Lung (tissue), 11 donors: ENCODE measurements at regions not wholly inside any gene's neighbourhood (a gene's known extent, or its start where the extent isn't known, plus 50 kb on each side); places are given as distances from the start of the nearest gene placed in this dataset.

Source experiments
- ATAC-seq: fragments of 200-7000 bp; cut with Tn5 transposase; one replicate; pipeline ENCODE4 v1.9.1; 2020; ENCODE audit warnings: moderate number of reproducible peaks; ENCODE audit not compliant: insufficient read depth, low FRiP score
- DNase-seq, 3 donors: peaks; one replicate each; pipeline ENCODE4 v3.0.0-alpha.2; 2013 to 2017
- H3K27ac ChIP-seq, 2 donors: one replicate each; pipeline ENCODE4 v1.5.1; 2013; ENCODE audit warnings: mild to moderate bottlenecking in 2 of 2, moderate library complexity in 2 of 2, control low read depth in 1 of 2, inconsistent platforms in 1 of 2, low read depth in 1 of 2, low read length in 1 of 2
- H3K27me3 ChIP-seq, 3 donors: one replicate each; pipeline ENCODE4 v1.5.1; 2013; ENCODE audit warnings: low read length in 2 of 3; ENCODE audit not compliant: control insufficient read depth in 3 of 3, insufficient read depth in 3 of 3
- H3K36me3 ChIP-seq, 4 donors: one replicate each; pipeline ENCODE4 v1.5.1; 2013; ENCODE audit warnings: low read length in 4 of 4, mild to moderate bottlenecking in 1 of 4, moderate library complexity in 1 of 4; ENCODE audit not compliant: control insufficient read depth in 4 of 4, insufficient read depth in 4 of 4
- H3K4me1 ChIP-seq, 5 donors: one replicate each; pipeline ENCODE4 v1.5.1; 2013; ENCODE audit warnings: low read length in 5 of 5, mild to moderate bottlenecking in 2 of 5, moderate library complexity in 1 of 5; ENCODE audit not compliant: control insufficient read depth in 5 of 5, insufficient read depth in 5 of 5
- H3K4me3 ChIP-seq: one replicate; pipeline ENCODE4 v1.5.1; 2013; ENCODE audit warnings: mild to moderate bottlenecking, control low read depth, moderate library complexity
- H3K9ac ChIP-seq, 2 donors: one replicate each; pipeline ENCODE4 v1.5.1; 2013; ENCODE audit warnings: low read length in 2 of 2, control low read depth in 1 of 2; ENCODE audit not compliant: insufficient read depth in 1 of 2
- H3K9me3 ChIP-seq, 4 donors: one replicate each; pipeline ENCODE4 v1.5.1; 2013; ENCODE audit warnings: low read length in 3 of 4, mild to moderate bottlenecking in 1 of 4, moderate library complexity in 1 of 4; ENCODE audit not compliant: control insufficient read depth in 4 of 4, insufficient read depth in 3 of 4
- whole genome bisulfite sequencing, 2 donors: extraction: QIAGEN DNeasy Blood & Tissue Kit; methylation state at CpG; one replicate each; pipeline ENCODE4 v1.1.7; 2013; 5-methylcytosine and 5-hydroxymethylcytosine counted together
- TF ChIP-seq, protein P1 (sequence below): IDR thresholded peaks from 2 replicates; pipeline ENCODE4 v1.5.1; 2012; ENCODE audit warnings: mild to moderate bottlenecking; ENCODE audit errors: control extremely low read depth, extremely low read depth
- donor health status: control.
- donor health status: control.
- donor health status: Bipolar disorder and iron deficiency.
- donor health status: healthy.
- donor health status: DM: yes; HTN: yes; CAD: no.

DNA sequence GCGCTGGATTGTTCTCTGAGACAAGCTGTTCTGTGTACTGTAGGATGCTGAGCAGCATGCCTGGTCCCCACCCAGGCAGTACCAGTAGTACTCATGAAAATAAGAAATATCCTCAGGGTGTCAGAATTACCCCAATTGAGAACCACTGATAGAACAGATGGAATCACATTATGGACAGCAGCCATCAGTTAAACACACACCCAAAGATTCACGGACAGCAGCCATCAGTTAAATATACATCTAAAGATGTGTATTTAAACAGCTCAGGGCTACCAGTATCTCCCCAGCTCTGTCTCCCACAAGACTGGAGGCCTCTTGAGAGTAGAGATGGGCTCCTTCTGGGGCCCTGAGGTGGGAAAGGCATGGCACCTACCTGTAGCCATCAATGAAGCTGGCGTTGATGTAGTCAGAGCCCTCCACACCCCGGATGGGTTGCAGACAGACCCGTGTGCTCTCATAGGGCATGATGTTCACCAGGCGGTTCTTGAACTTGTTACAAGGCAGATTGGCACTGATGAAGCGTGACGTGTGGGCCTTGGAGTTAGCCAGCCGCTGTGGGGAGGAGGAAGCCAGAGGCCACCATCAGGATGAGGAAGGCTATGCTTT, 129.3 kb downstream of the PTPRS start:
- Histone ChIP-seq H3K4me3 (no peak overlapping the region), H3K27me3 (no peaks in the 10 kb centered on the region), H3K27ac (no peak overlapping the region), H3K9me3 (peaks cover 0 to 4% (median 2%) of the 10 kb centered on the region in 4 donors), H3K4me1 (no peaks in the 10 kb centered on the region), H3K36me3 (peaks cover 3 to 74% (median 51%) of the 10 kb centered on the region in 4 donors), H3K9ac (no peak overlapping the region)
- TF ChIP-seq, protein P1, sequence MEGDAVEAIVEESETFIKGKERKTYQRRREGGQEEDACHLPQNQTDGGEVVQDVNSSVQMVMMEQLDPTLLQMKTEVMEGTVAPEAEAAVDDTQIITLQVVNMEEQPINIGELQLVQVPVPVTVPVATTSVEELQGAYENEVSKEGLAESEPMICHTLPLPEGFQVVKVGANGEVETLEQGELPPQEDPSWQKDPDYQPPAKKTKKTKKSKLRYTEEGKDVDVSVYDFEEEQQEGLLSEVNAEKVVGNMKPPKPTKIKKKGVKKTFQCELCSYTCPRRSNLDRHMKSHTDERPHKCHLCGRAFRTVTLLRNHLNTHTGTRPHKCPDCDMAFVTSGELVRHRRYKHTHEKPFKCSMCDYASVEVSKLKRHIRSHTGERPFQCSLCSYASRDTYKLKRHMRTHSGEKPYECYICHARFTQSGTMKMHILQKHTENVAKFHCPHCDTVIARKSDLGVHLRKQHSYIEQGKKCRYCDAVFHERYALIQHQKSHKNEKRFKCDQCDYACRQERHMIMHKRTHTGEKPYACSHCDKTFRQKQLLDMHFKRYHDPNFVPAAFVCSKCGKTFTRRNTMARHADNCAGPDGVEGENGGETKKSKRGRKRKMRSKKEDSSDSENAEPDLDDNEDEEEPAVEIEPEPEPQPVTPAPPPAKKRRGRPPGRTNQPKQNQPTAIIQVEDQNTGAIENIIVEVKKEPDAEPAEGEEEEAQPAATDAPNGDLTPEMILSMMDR, result no peak
- 98% methylated on average over 9 of the region's 9 CpGs for WGBS, 2 donors
- ATAC-seq (no peak), DNase-seq (no peak)

DNA sequence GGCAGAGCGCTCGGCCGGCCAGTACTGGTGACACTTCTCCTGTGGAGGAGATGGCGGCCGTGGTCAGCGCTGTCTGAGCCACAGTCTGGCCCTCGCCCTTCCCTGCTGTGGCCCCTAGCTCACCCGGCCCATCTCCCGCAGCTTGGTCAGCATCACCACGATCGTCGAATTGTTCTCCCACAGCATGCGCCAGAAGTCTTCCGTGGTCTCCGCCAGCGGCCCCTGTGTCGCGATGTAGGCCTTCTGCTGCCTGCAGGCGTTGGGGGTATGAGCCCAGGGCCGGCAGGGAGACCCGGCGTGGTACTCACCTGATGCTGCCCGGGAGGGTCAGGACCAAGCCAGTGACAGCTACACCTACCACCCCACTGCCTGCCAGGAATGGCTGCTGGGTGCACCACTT, 130.1 kb downstream of the PTPRS start:
- TF ChIP-seq, protein P1, result no peak
- ATAC-seq (no peak), DNase-seq (no peak)
- Histone ChIP-seq H3K9ac (no peak overlapping the region), H3K27ac (no peak overlapping the region), H3K4me3 (no peak overlapping the region), H3K27me3 (no peaks in the 10 kb centered on the region), H3K9me3 (peaks cover 0 to 4% (median 2%) of the 10 kb centered on the region in 4 donors), H3K4me1 (no peaks in the 10 kb centered on the region), H3K36me3 (peaks cover 3 to 78% (median 46%) of the 10 kb centered on the region in 4 donors)
- WGBS, 2 donors, result 95 to 97% methylated on average over 23 of the region's 23 CpGs

DNA sequence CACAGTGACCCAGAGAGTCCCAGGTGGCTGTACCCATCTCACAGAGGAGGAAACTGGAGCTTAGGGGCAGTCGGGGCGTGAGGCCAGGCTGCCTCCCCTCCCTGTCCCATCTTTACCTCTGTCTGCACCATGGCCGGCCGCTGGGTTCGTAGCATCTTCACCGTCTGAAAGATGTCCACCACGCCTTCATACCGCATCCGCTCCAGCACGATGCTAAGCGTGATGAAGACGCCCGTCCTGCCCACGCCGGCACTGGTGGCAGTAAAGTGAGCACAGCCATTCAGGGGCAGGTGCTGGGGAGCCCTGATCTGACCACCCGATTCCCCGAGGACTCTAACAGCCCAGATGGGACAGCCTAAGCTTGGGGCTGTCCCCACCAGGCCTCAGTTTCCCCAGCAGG, 132.8 kb downstream of the PTPRS start:
- peaks cover 0 to 5% (median 2%) of the 10 kb centered on the region in 4 donors for H3K9me3 ChIP-seq
- DNase-seq (no peak), ATAC-seq (no peak)
- no peak overlapping the region for H3K9ac ChIP-seq
- WGBS, 2 donors, result 95 to 98% methylated on average over 17 of the region's 17 CpGs
- H3K36me3 ChIP-seq, result peaks cover 3 to 55% (median 29%) of the 10 kb centered on the region in 4 donors
- no peaks in the 10 kb centered on the region for H3K27me3 ChIP-seq
- H3K4me3 ChIP-seq, result no peak overlapping the region
- no peaks in the 10 kb centered on the region for H3K4me1 ChIP-seq
- H3K27ac ChIP-seq, result no peak overlapping the region
- TF ChIP-seq, protein P1, result no peak

DNA sequence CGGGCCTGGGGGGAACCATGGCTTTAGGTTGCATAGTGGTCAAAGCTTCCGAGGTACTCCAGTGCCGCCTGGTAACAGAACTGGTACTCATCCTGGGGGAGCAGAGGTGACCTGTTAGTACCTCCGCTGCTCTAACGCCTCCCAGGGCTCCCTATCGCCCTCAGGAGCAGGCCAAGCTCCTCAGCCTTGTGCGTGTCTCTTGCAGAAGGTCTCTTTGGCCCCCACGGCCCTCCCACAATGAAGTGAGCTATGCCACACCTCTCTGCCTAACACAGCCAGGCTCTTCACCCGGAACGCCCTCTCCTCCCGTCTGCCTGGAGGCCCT, 133.9 kb downstream of the PTPRS start:
- no peak overlapping the region for H3K27ac ChIP-seq
- peaks cover 3 to 49% (median 25%) of the 10 kb centered on the region in 4 donors for H3K36me3 ChIP-seq
- no peaks in the 10 kb centered on the region for H3K27me3 ChIP-seq
- TF ChIP-seq, protein P1, result no peak
- H3K4me3 ChIP-seq, result no peak overlapping the region
- ATAC-seq (no peak), DNase-seq (no peak)
- H3K9ac ChIP-seq, result no peak overlapping the region
- no peaks in the 10 kb centered on the region for H3K4me1 ChIP-seq
- WGBS, 2 donors, result 92 to 95% methylated on average over 11 of the region's 11 CpGs
- peaks cover 0 to 8% (median 2%) of the 10 kb centered on the region in 4 donors for H3K9me3 ChIP-seq
